ENCODE measurements at regions not wholly inside any gene's neighbourhood (a gene's known extent, or its start where the extent isn't known, plus 50 kb on each side); places are given as distances from the start of the nearest gene placed in this dataset.

- TF ChIP-seq CTBP1 (IDR thresholded peaks at IDR 0.05; ENCODE audit: borderline replicate concordance) (no peak), L3MBTL2 (conservative IDR thresholded peaks at IDR 0.05) (no peak), FOXK2 (IDR thresholded peaks at IDR 0.05) (no peak), LEF1 (IDR thresholded peaks at IDR 0.05; ENCODE audit: borderline replicate concordance) (no peak), SUZ12 (IDR thresholded peaks at IDR 0.05) (no peak)
These were observed 76.2 kb upstream of the PLCL2 start for GRCh38 chr3:16808393-16809107.

Data from HEK293T (cell line).